GM19397 (cell line): ENCODE measurements at regions not wholly inside any gene's neighbourhood (a gene's known extent, or its start where the extent isn't known, plus 50 kb on each side); places are given as distances from the start of the nearest gene placed in this dataset.

ENCODE experiments used
- ATAC-seq: cut with Tn5 transposase; IDR thresholded peaks from one replicate; pipeline ENCODE4 v1.9.1; 2021; ENCODE audit warnings: mild to moderate bottlenecking, moderate library complexity; ENCODE audit not compliant: unreplicated experiment

GRCh38 chr3:168909260-168909659, 754.3 kb downstream of the MECOM start:
- no peak for ATAC-seq

GRCh38 chr3:168895419-168895818, 768.1 kb downstream of the MECOM start:
- no peak for ATAC-seq

GRCh38 chr3:168894214-168894613, 769.3 kb downstream of the MECOM start:
- ATAC-seq: no peak

- ATAC-seq: no peak
Observed at GRCh38 chr3:168889666-168890065, 773.8 kb downstream of the MECOM start.

GRCh38 chr3:168888781-168889180, 774.7 kb downstream of the MECOM start:
- no peak for ATAC-seq

GRCh38 chr3:168885028-168885427, 778.5 kb downstream of the MECOM start:
- no peak for ATAC-seq

GRCh38 chr3:168884353-168884903, 779.1 kb downstream of the MECOM start:
- ATAC-seq: no peak

- ATAC-seq: no peak
Observed at GRCh38 chr3:168883145-168883544, 780.4 kb downstream of the MECOM start.

- ATAC-seq: no peak
Observed at GRCh38 chr3:168881804-168882203, 781.7 kb downstream of the MECOM start.

GRCh38 chr3:168878655-168879054, 782.9 kb upstream of the GOLIM4 start:
- ATAC-seq: no peak

GRCh38 chr3:168877899-168878298, 782.2 kb upstream of the GOLIM4 start:
- ATAC-seq: no peak

- no peak for ATAC-seq
Observed at GRCh38 chr3:168876346-168877035, 780.8 kb upstream of the GOLIM4 start.

GRCh38 chr3:168872826-168873225, 777.1 kb upstream of the GOLIM4 start:
- no peak for ATAC-seq

- no peak for ATAC-seq
Observed at GRCh38 chr3:168870892-168871291, 775.2 kb upstream of the GOLIM4 start.

- no peak for ATAC-seq
Observed at GRCh38 chr3:168865022-168865551, 769.4 kb upstream of the GOLIM4 start.

- no peak for ATAC-seq
Observed at GRCh38 chr3:168864107-168865021, 768.6 kb upstream of the GOLIM4 start.

- no peak for ATAC-seq
Observed at GRCh38 chr3:168863561-168863960, 767.8 kb upstream of the GOLIM4 start.

- no peak for ATAC-seq
Observed at GRCh38 chr3:168862466-168862865, 766.7 kb upstream of the GOLIM4 start.

- ATAC-seq: no peak
Observed at GRCh38 chr3:168860592-168860991, 764.9 kb upstream of the GOLIM4 start.

GRCh38 chr3:168860028-168860427, 764.3 kb upstream of the GOLIM4 start:
- no peak for ATAC-seq

- ATAC-seq: no peak
Observed at GRCh38 chr3:168859574-168859973, 763.9 kb upstream of the GOLIM4 start.

- ATAC-seq: no peak
Observed at GRCh38 chr3:168859143-168859542, 763.4 kb upstream of the GOLIM4 start.
